HG03280 (cell line): ENCODE measurements at regions not wholly inside any gene's neighbourhood (a gene's known extent, or its start where the extent isn't known, plus 50 kb on each side); places are given as distances from the start of the nearest gene placed in this dataset.

Experiments
- ATAC-seq: cut with Tn5 transposase; IDR thresholded peaks from one replicate; pipeline ENCODE4 v1.9.1; 2021; ENCODE audit warnings: mild to moderate bottlenecking, moderate library complexity; ENCODE audit not compliant: unreplicated experiment

DNA sequence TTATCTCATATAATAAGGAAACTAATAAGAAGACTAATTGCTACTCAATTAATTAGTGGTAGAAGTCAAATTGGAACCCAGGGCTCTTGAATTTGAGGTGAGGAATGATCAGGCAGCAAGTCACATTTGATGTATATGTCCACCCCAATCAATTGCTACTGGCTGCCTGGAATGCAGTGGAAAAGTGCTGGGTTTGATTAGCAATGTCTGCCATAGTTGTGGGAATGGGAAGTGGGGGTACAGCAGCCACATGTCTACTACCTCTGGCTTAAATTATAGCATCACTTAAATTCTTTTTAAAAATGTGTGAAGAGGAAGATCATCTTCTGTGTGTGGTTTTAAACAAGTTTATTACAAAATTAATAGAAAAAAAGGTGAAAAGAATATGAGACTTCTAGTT lies 50.8 kb upstream of the NAV2 start:
- ATAC-seq = no peak

DNA sequence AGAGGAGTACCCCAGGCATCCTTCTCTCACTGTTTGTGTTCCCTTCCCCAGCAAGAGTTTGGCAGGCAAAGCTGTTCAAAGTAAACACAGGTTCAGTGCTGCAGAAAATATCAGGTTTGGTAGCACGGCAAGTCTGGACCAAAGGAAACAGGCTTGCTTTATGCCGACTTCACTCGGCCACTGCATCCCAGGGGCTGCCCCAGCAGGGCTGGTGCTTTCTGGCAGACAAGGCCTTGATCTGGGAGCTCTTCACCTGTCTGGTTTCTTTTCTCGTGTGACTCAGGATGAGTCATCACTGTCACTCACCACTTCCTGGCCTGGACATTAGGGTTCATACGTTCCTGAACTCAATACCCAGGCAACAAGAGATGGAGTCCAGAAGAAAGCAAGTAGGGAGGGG lies 52.6 kb upstream of the NAV2 start:
- ATAC-seq = peak; percentile 98

DNA sequence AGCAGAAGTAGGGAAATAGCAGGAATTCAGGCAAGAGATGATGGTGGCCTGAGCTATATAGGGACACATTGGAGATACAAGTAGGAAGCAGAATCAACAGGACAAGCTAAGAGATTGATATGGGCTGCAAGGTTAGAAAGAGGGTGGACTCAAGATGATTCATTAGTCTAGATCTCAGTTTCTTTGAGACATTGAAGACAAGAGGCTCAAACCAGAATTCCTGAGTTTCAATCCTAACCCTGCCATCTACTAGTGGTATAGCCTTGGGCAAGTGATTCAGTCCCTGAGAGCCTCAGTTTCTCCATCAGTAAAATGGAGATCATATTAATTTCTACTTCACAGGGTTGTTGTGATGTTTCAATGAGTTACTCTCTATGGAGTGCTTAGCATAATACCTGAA lies 53.1 kb upstream of the NAV2 start:
- no peak for ATAC-seq

DNA sequence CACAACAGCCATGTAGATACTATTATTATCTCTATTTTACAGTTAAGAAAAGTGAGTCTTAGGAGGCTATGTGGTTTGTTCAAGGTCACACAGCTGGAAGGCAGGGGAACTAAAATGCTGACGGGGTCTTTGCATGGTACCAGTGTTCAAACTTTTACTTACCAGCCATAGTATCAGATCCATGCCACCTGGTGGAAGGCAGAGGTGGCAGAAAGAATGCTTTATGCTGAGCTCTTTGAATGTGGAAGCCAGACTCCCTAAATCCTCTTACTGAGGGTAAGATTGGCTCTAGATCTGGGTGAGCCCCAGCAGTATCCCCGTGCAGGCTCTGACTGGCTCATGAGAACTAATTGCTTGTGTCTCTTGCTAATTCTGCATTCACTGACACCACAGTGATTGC lies 54.3 kb upstream of the NAV2 start:
- no peak for ATAC-seq

DNA sequence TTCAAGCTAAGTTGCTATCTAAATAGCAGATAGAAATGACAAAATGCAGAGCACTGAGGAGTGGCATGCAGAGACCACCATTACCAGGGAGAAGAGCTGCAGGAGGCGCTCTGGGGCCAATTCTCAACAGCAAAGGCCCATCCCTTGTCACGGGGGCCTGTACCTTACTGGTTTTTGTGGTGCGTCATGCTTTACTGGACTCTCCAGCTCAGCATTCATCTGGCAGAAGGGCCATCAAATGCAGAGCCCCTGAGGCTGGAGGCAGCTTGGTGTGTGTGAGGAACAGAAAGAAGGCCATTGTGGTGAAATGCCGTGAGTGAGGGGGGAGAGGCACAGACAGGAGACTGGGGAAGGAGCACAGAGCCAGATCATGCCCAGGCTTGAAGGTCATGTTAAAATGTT lies 56.5 kb upstream of the NAV2 start:
- no peak for ATAC-seq

DNA sequence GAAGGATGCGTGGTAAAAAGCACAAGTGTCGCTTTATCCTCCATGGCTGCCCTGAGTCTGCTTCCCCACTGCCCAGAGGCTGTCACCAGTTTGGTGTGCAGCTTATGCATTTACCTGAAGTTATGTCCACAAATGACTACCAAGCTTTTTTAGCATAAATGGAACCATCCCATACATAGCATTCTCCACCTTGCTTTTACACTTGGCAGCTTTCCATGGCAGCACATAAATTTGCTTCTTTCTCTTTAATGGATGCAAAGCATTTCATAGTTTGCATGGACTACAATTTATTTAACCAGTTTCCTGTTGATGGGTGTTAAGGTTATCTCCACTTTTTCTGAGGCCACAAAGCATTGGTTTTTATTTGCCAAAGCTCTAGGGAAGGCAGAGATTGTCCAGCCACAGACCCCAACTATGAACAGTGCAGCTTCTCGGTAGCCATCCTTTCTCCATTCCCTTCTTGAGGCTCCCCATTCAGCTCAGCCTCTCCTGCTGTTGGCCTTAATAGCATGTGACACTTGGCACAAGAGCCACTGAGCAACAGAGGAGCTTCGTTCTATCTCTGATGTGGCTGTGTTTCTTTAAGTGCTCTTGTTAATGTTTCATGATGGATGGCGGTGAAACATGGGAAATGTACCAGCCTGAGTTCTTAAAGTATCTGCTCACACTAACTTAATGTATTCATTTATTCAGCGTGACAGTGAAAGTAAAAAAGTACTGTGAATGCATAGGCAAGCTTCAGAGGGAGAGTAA lies 59.8 kb upstream of the NAV2 start:
- no peak for ATAC-seq

DNA sequence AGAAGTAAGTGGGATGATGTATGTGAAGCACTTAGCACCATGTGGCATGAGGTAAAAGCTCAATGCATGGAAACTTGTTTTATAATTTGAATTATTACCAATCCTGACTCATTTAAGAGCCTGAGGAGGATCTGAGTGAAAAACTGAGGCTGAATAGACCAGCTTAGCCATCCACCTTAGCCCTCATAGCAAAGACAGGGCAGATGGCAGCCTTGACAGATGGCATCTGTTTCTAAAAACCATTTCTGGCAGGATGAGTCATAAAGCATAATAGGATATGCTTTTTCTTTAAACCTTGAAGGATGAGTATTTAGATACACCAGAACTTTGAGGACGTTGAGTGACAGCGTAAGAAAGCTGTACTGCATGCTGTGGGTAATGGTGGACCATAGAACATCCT lies 61.0 kb upstream of the NAV2 start:
- ATAC-seq = no peak

DNA sequence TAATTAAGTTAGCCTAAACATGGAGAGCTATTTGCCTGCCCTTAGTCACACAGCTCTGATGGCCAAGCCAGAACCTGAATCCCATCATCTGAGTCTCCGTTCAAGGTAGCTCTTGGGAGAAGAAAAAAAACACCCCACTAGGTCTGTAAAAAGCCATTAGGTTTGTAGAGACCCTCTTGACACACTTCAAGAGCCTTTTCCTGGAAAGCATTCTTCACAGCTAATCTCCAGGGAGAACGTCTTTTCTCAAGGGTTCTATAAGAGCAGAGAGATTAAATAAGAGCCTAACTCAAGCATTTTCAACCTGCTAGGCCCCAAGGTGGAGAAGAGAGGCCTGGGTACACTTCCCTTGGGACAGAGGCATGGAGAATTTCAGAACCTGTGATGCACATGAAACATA lies 61.6 kb upstream of the NAV2 start:
- ATAC-seq = no peak

DNA sequence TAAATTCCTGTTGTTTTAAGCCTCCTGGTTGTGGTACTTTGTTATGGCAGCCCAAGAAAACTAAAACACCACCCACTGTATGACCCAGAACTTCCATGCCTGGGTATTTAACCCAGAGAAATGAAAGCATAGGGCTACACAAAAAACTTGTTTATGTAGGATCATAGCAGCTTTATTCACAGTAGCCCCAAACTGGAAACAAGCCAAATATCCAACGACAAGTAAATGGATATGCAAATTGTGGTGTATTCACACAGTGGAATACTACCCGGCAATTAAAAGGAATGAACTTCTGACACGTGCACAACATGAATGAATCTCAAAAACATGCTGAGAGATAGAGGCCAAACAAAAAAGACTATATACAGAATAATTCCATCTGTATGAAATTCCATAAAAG lies 62.2 kb upstream of the NAV2 start:
- ATAC-seq = no peak

DNA sequence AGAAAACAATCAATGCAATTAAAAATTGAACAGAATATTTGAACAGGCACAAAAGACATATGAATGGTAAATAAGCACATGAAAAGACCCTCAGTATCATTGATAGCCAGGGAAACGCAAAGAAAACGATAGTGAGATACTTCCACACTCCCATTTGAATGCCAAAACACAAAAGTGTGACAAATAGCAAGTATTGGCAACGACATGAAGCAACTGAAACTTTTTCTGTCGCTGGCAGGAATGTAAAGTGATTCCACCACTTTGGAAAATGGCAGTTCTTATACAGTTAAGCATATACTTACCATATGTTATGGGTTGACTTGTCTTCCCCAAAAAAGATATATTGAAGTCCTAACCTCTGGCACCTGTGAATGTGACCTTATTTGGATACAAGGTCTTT lies 62.9 kb upstream of the NAV2 start:
- ATAC-seq = no peak

DNA sequence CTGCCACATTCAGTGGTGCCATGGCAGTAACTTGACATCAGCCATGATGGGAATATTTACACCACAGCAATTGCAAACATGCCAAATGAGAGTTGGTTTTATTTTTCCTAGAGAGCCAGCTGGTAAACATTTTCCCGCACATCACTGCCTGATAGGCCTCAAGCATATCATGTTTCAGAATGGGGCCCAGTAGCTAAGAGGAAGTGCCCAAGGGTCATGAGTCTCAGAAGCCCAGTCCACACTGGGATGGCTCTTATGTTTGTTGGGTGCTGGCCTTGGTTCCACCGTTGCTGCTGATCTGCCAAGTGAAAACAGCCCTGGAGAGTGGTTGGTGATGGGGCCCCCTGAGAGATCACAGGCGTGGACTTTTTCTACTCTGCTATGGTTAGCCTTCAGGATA lies 64.3 kb upstream of the NAV2 start:
- ATAC-seq = no peak

DNA sequence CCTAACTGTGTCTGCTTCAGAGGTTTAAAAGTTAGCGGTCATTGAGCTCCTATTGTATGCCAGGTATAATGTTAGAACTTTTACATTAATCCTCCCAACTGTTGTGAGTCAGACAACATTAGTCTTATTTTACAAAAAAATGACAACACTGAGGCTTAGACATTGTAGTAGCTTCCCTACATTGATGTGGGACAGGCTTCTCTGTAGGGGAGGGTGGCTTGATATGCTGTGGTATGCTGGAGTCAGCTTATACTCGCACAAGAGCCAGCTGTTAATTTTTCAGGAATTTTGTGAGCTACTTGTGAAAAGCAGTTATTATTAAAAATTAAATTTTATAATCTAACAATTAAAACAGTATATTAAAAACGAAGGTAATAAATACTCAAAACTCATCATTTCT lies 64.8 kb upstream of the NAV2 start:
- ATAC-seq = no peak

DNA sequence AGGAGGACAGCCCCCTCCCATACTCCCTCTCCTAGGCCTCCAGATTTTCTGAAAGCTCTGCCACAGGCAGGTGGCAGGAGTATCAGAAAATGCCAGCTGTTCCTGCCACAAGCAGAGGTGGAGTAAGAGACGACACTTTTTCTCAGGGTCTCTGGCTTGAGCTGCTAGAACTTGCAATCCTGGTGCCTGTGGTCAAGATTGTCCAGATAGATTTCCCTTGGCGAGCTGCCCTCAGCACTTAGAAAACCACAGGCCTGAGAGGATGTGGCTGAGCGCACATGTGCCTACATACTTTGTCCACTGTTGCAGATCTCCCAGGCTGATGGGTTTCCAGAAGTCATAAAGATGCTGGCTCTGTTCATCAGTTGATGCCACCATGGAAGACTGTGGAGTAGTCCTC lies 65.7 kb upstream of the NAV2 start:
- no peak for ATAC-seq

DNA sequence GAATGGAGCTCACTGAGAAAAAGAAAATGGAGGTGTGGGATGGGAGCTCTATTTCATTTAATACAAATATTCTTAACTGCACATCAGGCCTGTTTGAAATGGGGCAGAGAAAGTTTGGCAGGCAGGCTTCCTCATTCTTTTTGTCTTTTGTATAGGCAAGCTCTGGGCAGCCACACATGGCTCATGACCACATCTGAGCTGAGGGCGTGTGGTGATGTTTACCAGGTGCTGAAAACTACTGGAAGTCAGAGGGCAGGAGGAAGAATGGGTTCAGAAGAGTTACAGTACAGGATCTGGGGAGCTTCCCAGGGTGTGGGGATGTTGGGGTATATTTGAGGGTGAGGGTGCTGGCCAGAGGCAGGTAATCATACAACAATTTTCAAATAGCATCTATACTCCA lies 66.3 kb upstream of the NAV2 start:
- no peak for ATAC-seq

DNA sequence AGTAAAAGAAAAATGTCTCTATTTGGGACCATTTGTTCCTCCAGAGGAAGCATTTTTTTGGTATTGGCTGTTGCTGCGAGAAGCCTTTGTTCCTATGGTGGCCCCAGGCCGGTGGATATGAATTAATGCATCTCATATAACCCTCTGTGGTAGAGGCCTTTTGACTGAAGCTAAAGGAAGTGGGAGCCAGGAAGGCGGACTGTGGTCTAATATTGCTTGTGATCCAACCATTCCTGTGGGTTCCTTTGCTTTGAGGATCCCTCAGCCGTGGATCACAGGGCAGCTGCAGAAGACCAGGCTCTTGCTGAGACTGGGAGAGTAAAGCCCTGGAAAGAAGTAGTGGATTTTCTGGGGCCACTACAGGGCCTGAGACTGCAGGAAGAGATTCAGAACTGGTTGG lies 68.3 kb upstream of the NAV2 start:
- ATAC-seq = no peak

DNA sequence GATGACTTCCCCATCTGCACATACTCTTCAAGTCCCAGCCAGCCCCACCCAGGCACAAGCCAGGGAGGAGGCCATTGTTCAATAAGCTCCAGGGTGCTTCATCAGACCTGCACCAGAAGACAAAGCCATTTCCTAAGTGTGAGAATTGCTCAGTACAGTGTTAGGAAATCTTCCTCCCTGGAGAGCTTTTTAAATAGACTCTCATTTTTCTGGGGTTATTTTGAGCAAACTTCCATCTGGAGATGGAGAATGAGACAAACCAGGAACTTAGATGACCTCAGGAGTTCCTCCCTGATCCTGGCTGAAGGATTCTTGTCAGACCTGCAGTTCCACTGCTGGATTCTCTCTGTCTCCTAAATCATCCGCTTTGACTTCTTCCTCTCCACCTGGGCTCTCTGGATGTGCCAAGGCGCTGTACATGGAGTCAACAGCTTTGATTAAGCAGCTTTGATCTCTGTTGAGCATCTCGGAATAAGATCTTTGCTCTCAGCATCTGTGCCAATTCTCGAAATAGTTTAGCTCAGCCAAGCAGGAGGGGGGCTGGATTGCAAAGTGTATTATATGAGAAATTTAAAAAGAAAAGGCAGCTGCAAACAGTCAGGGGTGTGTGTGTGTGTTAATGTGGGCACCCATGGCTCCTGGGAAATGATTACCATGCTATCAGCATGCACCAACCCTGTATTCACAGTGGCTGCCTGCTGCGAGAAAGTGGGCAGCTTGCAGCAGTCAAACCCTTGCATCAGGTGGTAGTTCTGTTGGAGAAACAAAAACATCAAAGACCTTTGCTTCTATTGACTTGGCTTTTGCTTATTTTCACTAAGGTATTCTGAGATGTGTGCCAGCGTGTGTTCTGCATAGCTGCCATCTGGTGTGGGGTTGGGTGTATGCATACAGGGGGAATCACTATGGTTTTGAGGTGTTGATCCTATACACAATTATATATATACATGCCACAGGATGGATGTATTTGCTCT lies 70.2 kb upstream of the NAV2 start:
- no peak for ATAC-seq

DNA sequence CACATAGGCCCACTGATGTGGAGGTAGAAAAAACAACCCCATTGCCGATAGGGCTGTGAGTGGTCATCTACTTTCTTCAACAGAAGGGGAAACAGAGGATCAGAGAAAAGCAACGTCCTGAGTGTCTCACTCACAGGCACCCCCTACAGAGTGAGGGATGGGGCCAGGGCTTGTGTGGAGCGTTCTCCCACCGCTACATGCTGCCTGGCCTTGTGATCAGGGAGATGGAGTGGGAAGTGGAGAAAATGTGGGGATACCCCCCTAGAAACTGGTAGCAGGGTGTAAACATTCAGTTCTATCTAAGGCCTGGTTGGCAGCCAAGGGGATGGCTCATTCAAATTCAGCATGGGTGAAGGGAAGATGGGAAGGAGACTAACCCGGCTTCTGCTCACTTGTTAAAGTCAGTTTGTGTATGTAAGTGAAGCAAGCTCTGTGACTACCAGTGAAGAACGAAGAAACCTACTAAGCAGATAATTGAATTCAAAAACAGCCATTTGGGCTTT lies 73.0 kb upstream of the NAV2 start:
- ATAC-seq = no peak

DNA sequence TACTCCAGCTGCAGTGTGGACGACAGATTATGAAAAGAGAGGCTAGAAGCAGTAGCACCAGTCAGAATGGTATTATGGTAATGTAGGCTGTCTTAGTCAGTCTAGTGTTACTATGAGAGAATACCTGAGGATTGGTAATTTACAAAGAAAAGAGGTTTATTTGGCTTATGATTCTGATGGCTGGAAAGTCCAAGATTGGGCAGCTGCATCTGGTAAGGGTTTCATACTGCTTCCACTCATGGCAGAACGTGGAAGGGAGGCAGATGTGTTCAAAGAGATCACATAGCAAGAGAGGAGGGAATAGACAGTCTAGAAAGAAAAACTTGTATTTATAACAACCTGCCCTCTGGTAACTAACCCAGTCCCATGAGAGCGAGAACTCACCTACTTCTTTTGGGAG lies 77.3 kb upstream of the NAV2 start:
- ATAC-seq = no peak

DNA sequence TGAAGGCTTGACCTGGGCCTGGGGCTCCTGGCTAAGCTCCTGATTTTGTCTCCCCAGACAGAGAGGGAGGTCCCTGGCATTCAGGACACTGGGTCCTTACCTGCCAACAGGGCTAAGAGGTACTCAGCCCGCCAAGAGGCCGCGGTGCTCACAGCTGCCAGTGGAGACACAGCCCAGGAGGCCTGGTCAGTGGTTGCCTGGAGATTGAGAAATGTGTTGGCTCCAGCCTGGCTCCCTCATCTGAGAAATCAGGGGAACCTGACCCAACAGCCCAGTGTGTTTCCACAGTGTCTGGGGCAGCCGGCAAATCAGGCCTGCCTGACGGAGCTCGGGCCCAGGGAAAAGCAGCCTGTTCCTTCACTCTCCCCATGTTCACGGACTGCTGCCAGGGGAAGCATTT lies 79.4 kb upstream of the NAV2 start:
- no peak for ATAC-seq

DNA sequence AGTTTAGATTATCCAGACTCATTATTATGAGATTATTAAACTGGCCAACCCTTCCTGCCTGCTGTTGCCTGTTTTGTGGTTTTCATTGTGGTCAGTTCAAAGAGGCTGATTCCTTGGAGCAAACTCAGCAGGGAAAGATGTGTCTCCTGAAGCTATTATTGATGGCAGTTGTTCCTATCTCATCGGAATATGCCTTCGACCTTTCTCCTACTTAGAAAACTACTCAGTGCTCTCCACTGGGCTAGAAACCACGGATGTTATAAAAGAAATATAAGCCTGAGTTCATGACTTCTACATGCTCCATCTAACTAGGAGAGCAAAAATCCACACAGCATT lies 80.2 kb upstream of the NAV2 start:
- ATAC-seq = no peak

DNA sequence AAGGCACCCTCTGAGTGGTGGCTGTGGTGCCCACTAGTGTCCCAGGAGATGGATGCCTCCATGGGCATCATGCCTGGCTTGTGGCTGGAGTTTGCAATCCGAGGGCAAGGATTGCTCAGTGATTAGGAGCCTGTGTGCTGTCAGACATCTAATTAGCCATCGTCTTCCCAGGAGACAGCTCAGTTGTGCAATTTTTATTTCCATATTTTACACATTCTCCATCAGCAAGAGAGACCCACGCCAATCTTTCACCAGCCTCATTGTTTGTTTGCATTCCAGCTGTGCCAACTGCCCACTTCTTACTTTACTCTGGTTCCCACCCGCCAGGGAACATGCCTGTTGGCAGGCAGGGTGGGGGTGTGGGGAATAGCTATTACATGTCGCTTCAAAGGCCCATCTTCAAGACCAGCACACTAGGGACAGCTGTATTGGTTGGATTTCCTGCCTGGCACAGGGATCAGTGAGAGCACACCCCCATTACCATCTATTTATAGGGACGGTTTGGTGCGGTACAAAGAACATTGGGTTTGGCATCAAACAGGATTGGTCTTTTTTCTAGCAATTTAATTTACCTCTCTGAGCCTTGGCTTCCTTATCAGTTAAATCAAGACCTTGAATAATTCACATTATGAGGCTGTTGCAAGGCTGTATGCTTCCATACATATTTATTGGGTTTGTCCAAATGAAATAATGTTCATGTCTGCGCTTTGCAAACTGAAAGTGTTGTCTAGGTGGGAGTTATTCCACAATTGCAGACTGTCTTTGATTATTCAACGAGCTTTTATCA lies 80.7 kb upstream of the NAV2 start:
- no peak for ATAC-seq
